ENCODE measurements at regions not wholly inside any gene's neighbourhood (a gene's known extent, or its start where the extent isn't known, plus 50 kb on each side); places are given as distances from the start of the nearest gene placed in this dataset.
"Not testable (repeated sequence)": the region's sequence is repeated elsewhere in the genome, so short reads cannot be mapped to it uniquely, and the experiment has no call there.

- no peak overlapping the region for H3K4me3 ChIP-seq (ENCODE audit: low read length)
- DNase-seq (ENCODE audit: low read depth, low spot score): no peak
These were observed 713.9 kb upstream of the GBE1 start for GRCh38 chr3:82475306-82475705.

DNA sequence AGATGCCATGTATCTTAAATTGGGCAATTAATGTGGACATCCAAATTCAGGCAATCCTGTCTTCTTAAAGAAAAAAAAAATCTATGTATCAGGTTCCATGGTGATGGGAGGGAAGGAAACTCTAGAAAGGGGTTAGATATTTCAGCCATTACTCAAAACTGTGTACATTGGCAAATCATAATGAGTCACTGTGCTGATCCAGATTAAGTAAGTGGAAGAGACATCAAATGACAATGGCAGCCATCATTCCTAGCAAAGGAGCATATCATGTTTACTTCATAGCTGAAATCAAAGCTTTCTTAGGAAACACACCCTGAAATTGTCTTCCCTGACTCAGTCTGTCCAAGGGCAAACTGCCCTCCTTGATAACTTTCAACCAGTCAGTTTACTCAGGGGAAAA lies 713.3 kb upstream of the GBE1 start:
- DNase-seq (ENCODE audit: low read depth, low spot score): no peak
- H3K4me3 ChIP-seq (ENCODE audit: low read length): no peak overlapping the region

DNA sequence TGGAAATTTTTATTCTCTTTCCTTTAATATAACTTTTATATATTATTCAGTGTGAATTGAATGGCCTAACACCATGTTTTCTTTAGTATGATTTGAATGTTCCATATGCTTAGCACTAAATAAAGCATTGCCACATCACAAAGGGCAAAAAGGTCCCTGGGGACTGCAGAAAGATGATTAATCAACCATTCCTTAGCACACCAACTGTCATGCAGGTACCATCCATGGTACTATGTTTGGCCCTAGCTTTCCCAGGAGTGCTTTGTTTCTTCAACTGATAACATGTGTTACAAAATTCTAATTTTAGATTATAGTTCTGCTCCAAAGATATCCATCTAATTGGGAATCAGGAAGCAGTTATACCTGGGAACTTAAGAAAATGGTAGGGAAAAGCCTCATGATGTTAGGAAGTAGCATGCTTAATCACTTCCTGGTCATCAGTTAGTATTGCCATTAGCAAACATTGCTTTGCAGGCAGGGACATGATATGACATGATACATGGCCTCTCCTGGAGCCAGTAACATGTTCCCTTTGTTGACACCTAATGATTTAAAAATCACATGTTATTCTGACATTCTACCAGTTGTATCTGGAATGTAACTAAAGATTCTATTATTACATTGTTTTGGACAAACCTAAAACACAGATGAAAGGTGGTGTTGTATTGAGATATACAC lies 712.6 kb upstream of the GBE1 start:
- no peak for DNase-seq (ENCODE audit: low read depth, low spot score)

DNA sequence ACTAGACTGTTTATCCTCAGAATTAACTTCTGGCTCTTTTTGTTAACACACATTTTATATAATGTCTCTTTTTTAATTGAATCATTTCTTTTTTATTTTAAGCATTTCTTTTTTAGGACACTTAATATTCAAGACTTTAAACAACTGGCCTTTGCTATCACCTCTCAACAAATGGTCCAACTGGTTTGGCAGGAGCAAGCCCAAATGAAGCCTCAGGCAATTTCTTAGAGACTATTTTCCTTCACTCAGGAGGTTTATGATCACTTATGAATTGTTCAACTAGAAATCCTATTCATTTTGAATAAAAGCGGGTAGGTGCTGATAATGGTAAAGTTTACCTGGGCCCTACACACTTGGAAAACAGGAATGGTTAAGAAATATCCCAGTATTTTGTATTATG lies 705.6 kb upstream of the GBE1 start:
- H3K4me3 ChIP-seq (ENCODE audit: low read length): no peak overlapping the region
- no peak for DNase-seq (ENCODE audit: low read depth, low spot score)

More for the DNA sequence above, 712.6 kb upstream of the GBE1 start:
- H3K4me3 ChIP-seq (ENCODE audit: low read length): no peak overlapping the region

DNA sequence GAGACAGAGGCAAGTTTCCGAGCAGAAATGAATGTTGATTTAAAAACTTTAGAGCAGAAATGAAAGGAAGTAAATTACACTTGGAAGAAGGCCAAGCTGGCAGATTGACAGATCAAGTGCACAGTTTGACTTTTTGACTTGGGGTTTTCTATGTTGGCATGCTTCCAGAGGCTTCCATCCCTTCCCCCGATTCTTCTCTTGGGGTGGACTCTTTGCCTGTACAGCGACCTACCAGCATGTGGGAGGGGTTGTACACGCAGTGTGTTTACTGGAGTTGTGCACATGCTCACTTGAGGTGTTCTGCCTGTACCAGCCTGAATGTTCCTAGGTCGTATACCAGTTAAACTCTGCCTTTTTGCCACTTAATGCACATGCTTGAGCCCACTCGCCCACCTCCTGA lies 701.5 kb upstream of the GBE1 start:
- peak; percentile 21 for DNase-seq (ENCODE audit: low read depth, low spot score)
- H3K4me3 ChIP-seq (ENCODE audit: low read length): no peak overlapping the region

DNA sequence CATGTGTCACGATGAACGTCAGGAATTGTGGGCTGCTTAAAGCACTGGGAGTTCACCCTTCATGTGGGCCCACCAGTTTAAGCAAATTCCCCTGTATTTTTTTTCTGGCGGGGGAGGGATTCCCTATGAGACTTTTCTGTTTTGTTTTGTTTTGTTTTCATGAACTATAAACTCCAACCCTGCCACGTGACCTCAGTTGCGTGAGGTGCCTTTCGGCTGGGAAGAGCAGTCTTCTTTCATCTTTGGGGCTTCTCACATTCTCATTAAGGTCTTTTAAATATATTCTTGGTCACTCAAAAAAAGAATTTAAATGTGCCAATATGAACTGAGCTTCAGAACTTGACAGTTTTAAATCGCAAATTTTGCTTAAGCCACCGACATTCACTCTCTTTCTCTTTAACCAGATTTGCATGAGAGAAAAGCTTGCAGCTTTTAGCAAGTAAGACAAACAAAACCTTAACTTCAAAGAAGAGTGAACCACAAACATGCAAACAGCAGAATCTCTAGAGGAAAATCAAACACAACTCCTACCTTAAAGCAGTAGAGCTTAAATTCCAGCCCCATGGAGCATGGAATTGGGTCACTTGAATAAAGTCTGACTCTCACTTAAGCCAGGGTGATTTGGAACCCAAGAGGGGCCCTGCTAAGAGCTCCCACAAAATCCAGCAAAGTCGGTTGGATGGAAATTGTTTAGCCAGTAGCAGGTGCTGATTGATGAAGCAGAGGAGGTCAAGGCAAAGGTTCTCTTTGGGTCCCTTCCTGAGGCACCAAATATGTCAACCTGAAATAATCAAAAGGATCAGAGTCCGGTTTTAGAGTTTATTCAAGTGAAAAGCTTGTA lies 699.8 kb upstream of the GBE1 start:
- no peak for DNase-seq (ENCODE audit: low read depth, low spot score)
- H3K4me3 ChIP-seq (ENCODE audit: low read length): no peak overlapping the region

GRCh38 chr3:82448320-82448719 lies 686.9 kb upstream of the GBE1 start:
- no peak overlapping the region for H3K4me3 ChIP-seq (ENCODE audit: low read length)
- DNase-seq (ENCODE audit: low read depth, low spot score): no peak

- H3K4me3 ChIP-seq (ENCODE audit: low read length); DNase-seq (ENCODE audit: low read depth, low spot score): not testable (repeated sequence)
These were observed 667.4 kb upstream of the GBE1 start for GRCh38 chr3:82428821-82429220.

GRCh38 chr3:82424031-82424339 lies 662.5 kb upstream of the GBE1 start:
- H3K4me3 ChIP-seq (ENCODE audit: low read length): no peak overlapping the region
- DNase-seq (ENCODE audit: low read depth, low spot score): no peak

DNA sequence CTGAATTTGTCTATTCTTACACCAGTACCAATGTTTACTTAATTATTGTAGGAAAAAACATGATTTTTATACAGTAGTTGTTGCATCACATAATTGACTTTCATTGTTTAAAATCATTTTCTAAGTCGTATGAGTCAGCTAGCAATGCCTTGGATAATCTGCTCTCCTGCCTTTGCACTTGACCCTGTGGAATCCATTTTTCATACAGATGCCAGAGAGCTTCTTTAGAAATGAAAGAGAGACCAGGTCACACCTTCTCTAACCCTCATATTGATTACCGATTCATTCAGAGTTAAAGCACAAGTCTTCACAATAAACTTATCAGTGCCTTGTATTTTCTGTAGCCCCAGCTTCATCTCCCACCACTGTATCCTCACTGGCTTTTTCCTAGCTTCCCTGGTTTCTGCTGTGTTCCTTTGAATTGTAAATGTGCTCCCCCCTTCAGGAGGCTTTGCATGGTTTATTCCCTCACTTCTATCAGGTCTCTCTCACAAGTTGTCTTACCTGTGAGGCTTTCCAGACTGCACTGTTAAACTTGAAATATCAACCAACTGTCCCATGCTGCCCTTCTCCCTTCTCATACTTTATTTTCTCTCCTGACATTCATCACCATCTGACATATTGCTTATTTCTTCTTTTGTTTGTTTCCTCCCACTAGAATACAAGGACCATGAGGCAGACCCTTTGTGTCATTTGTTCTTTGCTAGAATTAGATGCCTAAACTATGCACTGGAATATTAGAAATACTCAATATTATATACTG lies 662.0 kb upstream of the GBE1 start:
- H3K4me3 ChIP-seq (ENCODE audit: low read length): no peak overlapping the region
- no peak for DNase-seq (ENCODE audit: low read depth, low spot score)

- H3K4me3 ChIP-seq (ENCODE audit: low read length): no peak overlapping the region
- no peak for DNase-seq (ENCODE audit: low read depth, low spot score)
These were observed 655.4 kb upstream of the GBE1 start for GRCh38 chr3:82416830-82417229.

- no peak overlapping the region for H3K4me3 ChIP-seq (ENCODE audit: low read length)
- DNase-seq (ENCODE audit: low read depth, low spot score): no peak
These were observed 654.9 kb upstream of the GBE1 start for GRCh38 chr3:82416349-82416748.

DNA sequence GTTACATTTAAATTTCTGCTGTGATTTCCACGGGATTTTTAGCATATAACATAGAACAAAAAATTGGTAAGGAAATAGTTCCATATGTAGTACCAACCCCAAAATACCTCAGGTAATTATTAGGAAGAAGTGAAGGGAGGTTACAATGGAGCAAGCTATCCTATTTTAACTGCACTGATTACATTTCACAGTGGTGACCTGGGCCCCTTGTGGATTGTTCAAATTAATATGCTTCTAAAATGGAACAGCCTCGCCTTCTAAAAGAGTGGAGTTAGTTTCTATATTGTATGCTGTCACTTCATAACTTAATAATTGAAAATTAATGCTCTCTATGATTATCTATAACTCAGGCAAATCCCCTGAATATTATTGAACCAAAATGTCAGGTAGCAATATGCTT lies 651.7 kb upstream of the GBE1 start:
- H3K4me3 ChIP-seq (ENCODE audit: low read length): no peak overlapping the region
- DNase-seq (ENCODE audit: low read depth, low spot score): no peak

DNA sequence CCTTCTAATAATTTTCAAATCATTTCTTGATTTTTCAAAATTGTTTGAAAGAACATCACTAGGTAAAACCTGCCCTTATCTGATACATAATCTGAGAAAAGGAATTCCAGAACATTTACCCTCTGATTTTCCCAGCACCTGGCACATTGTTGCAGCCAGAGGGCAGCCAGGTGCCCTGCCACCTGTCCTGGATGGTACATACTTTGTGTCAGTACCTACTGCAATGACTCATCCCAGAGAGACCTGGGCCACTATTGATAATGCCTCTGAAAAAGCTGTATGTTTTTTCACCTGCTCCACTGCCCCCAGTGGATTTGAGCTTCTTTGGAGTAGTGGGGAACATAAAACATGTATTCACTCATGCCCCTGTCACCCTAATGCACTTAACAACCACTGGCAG lies 648.9 kb upstream of the GBE1 start:
- no peak overlapping the region for H3K4me3 ChIP-seq (ENCODE audit: low read length)
- no peak for DNase-seq (ENCODE audit: low read depth, low spot score)

GRCh38 chr3:82409842-82410241 lies 648.4 kb upstream of the GBE1 start:
- no peak overlapping the region for H3K4me3 ChIP-seq (ENCODE audit: low read length)
- no peak for DNase-seq (ENCODE audit: low read depth, low spot score)

- H3K4me3 ChIP-seq (ENCODE audit: low read length): no peak overlapping the region
- DNase-seq (ENCODE audit: low read depth, low spot score): no peak
These were observed 630.8 kb upstream of the GBE1 start for GRCh38 chr3:82392203-82392775.

- no peak for DNase-seq (ENCODE audit: low read depth, low spot score)
- no peak overlapping the region for H3K4me3 ChIP-seq (ENCODE audit: low read length)
These were observed 629.4 kb upstream of the GBE1 start for GRCh38 chr3:82390868-82391267.

- DNase-seq (ENCODE audit: low read depth, low spot score): no peak
- no peak overlapping the region for H3K4me3 ChIP-seq (ENCODE audit: low read length)
These were observed 625.2 kb upstream of the GBE1 start for GRCh38 chr3:82386647-82387046.

GRCh38 chr3:82384181-82384580 lies 622.7 kb upstream of the GBE1 start:
- DNase-seq (ENCODE audit: low read depth, low spot score): no peak
- H3K4me3 ChIP-seq (ENCODE audit: low read length): no peak overlapping the region

DNA sequence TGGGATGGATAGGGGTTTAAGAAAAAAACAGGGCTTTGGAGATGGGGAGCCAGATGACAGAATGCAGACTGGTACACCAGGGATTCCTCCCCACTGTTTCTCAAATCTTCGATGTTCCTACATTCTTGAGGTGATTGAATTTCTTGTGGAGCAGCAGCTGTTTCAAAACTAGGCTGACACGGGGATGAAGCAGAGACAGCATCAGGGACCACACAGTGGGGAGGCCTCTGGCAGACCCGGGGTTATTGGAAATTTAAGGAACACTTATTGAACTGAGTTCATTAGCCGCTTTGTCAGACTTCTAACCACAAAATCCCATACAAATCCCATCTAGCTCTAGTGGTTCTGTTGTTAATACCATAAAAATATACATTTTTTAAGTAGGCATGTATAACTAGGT lies 621.4 kb upstream of the GBE1 start:
- no peak for DNase-seq (ENCODE audit: low read depth, low spot score)
- H3K4me3 ChIP-seq (ENCODE audit: low read length): no peak overlapping the region
